ENCODE measurements at regions not wholly inside any gene's neighbourhood (a gene's known extent, or its start where the extent isn't known, plus 50 kb on each side); places are given as distances from the start of the nearest gene placed in this dataset.

- Histone ChIP-seq H3K9me3 (ENCODE audit: control insufficient read depth in 1 of 2, insufficient read depth in 1 of 2, low read depth in 1 of 2, low read length in 2 of 2) (no peaks in the 10 kb centered on the region), H3K4me1 (ENCODE audit: control insufficient read depth in 1 of 2, insufficient read depth in 2 of 2, low read length in 2 of 2) (no peaks in the 10 kb centered on the region), H2AFZ (ENCODE audit: low read depth, low read length, poor library complexity, severe bottlenecking) (no peak overlapping the region), H3K4me3 (replicated peaks in 1 of 2; ENCODE audit: low read depth in 1 of 2, low read length in 2 of 2) (no peak overlapping the region), H3K27ac (ENCODE audit: low read depth, low read length) (no peak overlapping the region), H4K20me1 (ENCODE audit: insufficient read depth) (no peaks in the 10 kb centered on the region), H3K4me2 (ENCODE audit: low read length) (no peak overlapping the region), H3K27me3 (ENCODE audit: insufficient read depth, low read length) (no peaks in the 10 kb centered on the region), H3K79me2 (ENCODE audit: insufficient read depth, low read length) (no peaks in the 10 kb centered on the region), H3K9ac (ENCODE audit: low read length) (no peak overlapping the region), H3K9me2 (ENCODE audit: insufficient read depth) (no peaks in the 10 kb centered on the region), H3K36me3 (ENCODE audit: control insufficient read depth in 1 of 2, insufficient read depth in 2 of 2, low read length in 2 of 2) (no peaks in the 10 kb centered on the region)
- TF ChIP-seq, protein P1, sequence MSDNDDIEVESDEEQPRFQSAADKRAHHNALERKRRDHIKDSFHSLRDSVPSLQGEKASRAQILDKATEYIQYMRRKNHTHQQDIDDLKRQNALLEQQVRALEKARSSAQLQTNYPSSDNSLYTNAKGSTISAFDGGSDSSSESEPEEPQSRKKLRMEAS (IDR thresholded peaks at IDR 0.05), result no peak
- no peak for TF ChIP-seq POLR2A (IDR thresholded peaks at IDR 0.05; ENCODE audit: borderline replicate concordance, extremely low read depth, insufficient read depth, insufficient read length)
- TF ChIP-seq CEBPB (IDR thresholded peaks at IDR 0.05; ENCODE audit: low read depth), result no peak
- no peak for TF ChIP-seq SIN3A (IDR thresholded peaks at IDR 0.05; ENCODE audit: low read depth)
- TF ChIP-seq ZNF274 (IDR thresholded peaks at IDR 0.05; ENCODE audit: low read depth, low read length), result no peak
- no peak for TF ChIP-seq SP1 (IDR thresholded peaks at IDR 0.05; ENCODE audit: low read depth)
- no peak for TF ChIP-seq EZH2phosphoT487 (IDR thresholded peaks at IDR 0.05; ENCODE audit: borderline replicate concordance)
- no peak for TF ChIP-seq EZH2 (IDR thresholded peaks at IDR 0.05)
- TF ChIP-seq POLR2AphosphoS5 (IDR thresholded peaks at IDR 0.05; ENCODE audit: low read depth, low read length), result no peak
- no peak for TF ChIP-seq ZFX (IDR thresholded peaks at IDR 0.05)
- TF ChIP-seq, protein P2, sequence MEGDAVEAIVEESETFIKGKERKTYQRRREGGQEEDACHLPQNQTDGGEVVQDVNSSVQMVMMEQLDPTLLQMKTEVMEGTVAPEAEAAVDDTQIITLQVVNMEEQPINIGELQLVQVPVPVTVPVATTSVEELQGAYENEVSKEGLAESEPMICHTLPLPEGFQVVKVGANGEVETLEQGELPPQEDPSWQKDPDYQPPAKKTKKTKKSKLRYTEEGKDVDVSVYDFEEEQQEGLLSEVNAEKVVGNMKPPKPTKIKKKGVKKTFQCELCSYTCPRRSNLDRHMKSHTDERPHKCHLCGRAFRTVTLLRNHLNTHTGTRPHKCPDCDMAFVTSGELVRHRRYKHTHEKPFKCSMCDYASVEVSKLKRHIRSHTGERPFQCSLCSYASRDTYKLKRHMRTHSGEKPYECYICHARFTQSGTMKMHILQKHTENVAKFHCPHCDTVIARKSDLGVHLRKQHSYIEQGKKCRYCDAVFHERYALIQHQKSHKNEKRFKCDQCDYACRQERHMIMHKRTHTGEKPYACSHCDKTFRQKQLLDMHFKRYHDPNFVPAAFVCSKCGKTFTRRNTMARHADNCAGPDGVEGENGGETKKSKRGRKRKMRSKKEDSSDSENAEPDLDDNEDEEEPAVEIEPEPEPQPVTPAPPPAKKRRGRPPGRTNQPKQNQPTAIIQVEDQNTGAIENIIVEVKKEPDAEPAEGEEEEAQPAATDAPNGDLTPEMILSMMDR (IDR thresholded peaks at IDR 0.05 in 2 of 3, conservative IDR thresholded peaks at IDR 0.05 in 1 of 3; ENCODE audit: borderline replicate concordance in 1 of 3, insufficient read depth in 1 of 3, low read depth in 2 of 3, low read length in 2 of 3), result no peak
- ChIA-PET POLR2A (no interaction called here), CTCF (no interaction called here), RAD21 (ENCODE audit: low non-redundant PET in 1 of 2, low total read pairs in 2 of 2, uncharacterized antibody in 2 of 2, unreplicated experiment in 2 of 2) (no interaction called here)
- no peak for DNase-seq (ENCODE audit: low read depth, low spot score)
- ATAC-seq, result no peak
- intact Hi-C loops (cut with micrococcal nuclease), result no loop called here
- BruUV-seq (replicated peaks), result no TSS peak
Observed at GRCh38 chr11:110951037-110951949, 239.1 kb upstream of the ARHGAP20 start.
